Epithelial cell of prostate (primary cell): ENCODE measurements at regions not wholly inside any gene's neighbourhood (a gene's known extent, or its start where the extent isn't known, plus 50 kb on each side); places are given as distances from the start of the nearest gene placed in this dataset.

Experiments used
- DNase-seq: peaks from one replicate; pipeline ENCODE4 v3.0.0-alpha.2; 2011; ENCODE audit warnings: low read depth, low spot score
- H3K27ac ChIP-seq: fragments of 450-650 bp; 2 replicates; pipeline ENCODE4 v1.5.1; 2017; ENCODE audit warnings: mild to moderate bottlenecking

DNA sequence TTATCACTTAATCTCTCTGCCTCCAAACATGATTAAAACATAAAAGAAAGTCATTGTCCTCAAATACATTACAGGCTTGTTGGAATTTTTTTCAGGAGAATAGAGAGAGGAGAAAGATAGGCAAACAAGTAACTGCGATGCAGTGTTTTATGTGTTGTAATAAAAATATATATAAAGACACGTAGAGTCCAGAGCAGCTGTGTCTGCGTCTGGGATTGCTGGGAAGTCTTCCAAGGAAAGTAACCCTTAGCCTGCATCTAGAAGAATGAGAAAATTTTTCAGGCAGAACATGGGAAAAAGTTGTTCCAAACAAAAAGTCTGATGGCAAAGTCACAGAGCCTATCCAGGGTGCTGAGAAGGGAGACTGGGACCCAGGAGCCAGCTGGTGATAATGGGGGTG is 91.8 kb upstream of the ST6GAL2 start:
- H3K27ac ChIP-seq: no peak overlapping the region
- DNase-seq: no peak

DNA sequence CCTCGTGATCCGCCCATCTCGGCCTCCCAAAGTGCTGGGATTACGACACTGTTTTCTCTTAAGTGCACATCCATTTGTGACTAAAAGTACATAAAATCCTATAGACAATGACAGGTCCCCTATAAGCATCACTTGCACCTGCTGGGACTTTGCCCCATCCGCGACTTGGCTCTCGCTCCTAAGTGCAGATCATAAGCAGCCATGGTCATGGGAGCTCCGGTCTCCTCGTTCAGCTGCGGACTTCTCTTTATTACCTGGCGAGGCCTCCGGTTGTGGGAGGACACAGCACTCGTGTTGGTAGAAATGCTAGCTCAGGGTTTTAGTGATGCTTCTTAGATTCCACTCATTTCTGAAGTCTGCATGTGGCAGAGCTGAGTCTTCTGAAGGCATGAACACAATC is 92.7 kb upstream of the ST6GAL2 start:
- no peak overlapping the region for H3K27ac ChIP-seq
- DNase-seq: no peak

DNA sequence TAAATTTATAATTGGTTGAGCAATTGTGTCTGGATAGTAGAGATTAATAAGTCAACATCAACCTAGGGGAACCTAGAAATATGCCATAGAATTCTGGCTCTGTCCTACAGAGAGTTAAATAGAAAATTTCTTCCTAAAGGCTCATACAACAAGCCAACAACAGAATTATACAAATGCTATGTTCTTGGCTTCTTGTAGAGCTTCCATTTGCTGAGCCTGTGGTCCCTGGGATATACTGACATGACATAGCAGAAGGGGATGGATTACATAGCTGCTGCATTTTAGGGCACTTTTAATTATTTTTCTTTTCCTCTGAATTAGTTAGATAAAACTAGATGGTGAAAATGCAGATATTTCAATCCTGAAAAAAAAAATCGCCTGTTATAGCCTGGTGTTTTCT is 95.5 kb upstream of the ST6GAL2 start:
- H3K27ac ChIP-seq: no peak overlapping the region
- no peak for DNase-seq

DNA sequence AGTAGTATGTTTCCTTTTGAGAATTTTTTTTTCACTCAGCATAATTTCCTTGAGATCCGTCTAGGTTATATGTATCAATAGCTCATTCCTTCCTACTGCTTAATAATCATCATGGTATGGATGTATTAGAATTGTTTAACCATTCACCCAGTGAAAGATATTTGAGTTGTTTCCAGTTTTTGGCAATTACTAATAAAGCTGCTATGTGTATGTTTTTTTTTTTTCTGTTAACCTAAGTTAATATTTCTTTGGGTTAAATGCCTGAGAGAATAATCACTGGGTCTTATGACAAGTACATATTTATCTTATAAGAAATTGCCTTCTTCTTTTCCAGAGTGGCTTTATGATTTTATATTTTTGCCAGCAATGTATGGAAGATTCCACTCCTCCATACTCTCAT is 96.4 kb upstream of the ST6GAL2 start:
- no peak for DNase-seq
- no peak overlapping the region for H3K27ac ChIP-seq

DNA sequence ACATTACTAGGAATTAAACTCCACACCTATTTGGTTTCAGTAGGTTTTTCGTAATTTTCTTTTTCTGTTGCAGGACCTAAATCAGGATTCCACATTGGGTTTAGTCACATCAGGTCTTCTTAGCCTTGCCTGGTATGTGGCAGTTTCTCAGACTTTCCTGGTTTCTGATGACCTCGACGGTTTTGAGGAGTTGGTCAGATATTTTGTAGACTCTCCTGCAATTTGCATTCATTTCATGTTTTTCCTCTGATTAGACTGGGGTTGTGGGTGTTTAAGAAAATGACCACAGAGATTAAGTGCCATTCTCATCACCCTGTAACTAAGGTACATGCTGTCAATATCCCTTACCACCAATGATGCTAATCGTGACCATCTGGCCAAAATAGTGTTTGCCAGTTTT is 97.3 kb upstream of the ST6GAL2 start:
- no peak for DNase-seq
- H3K27ac ChIP-seq: no peak overlapping the region

DNA sequence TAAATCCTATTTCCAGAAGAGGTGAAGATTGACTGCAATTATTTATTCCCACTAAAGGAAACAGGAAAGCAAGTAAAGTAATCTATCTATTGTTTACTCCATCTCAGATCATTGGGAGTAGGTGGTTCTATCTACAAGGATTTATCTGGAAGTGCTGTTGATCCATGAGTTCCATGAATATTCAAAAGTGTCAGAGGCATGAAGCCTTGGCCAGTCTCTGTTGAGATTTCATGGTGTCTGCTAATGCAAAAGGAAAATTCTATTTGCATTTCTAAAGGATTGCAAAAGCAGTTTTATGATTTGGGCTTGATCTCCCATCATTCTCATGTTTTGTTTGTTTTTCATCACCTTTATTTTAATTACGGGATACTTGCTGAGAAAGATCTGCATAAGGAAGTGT is 102.4 kb upstream of the ST6GAL2 start:
- no peak overlapping the region for H3K27ac ChIP-seq
- no peak for DNase-seq

DNA sequence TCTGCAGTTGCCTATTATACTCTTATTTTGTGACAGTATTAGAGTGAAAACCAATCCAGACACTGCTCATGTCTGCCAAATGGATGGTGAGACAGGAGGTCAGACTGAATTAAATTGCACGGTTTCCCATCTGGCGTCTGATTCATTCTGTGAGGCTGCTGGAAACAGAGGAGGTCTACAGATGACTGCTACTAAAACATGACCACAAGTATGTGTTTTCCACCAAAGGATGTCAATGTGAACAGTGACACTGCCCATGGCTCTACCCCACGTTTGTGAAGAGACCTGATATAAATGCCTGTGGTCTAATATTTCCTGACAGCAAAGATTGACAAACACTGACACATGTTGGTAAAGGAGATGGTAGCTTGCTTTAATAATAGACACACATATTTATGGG is 104.3 kb upstream of the ST6GAL2 start:
- H3K27ac ChIP-seq: no peak overlapping the region
- no peak for DNase-seq

DNA sequence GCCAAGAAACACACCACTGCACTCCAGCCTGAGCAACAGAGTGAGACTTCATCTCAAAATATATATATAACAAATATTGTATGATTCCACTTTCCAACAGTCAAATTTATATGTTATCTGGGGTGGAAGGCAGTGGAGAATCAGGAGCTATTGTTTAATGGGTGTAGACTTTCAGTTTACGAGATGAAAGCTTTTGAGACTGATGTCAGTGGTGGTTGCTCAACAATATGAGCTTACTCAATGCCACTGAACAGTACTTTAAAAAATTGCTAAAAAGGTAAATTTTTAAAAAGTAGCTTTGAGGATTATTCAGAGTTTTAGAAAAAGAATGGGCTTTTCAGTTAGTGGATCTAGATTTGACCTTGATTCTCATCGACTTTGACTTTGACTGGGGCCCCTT is 105.9 kb upstream of the ST6GAL2 start:
- no peak for DNase-seq
- no peak overlapping the region for H3K27ac ChIP-seq

DNA sequence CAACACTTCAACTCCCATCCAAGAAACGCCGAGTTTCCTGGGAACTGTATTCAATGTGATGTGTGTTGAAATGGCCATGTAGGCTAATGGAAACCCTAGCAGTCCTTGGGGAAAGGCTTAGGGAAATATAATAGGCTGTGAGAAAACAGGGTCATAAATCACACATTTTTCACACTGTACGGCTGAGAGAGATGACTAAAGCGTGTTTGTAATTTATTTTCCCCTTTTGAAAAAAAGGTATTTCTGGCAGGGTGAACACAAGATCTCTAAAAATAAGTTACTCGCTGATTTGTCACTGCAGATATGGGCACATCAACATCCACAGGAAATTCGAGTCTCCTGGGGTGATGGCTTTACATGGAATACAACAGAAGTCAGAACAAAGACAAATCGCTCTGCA is 109.6 kb upstream of the ST6GAL2 start:
- H3K27ac ChIP-seq: no peak overlapping the region
- no peak for DNase-seq

DNA sequence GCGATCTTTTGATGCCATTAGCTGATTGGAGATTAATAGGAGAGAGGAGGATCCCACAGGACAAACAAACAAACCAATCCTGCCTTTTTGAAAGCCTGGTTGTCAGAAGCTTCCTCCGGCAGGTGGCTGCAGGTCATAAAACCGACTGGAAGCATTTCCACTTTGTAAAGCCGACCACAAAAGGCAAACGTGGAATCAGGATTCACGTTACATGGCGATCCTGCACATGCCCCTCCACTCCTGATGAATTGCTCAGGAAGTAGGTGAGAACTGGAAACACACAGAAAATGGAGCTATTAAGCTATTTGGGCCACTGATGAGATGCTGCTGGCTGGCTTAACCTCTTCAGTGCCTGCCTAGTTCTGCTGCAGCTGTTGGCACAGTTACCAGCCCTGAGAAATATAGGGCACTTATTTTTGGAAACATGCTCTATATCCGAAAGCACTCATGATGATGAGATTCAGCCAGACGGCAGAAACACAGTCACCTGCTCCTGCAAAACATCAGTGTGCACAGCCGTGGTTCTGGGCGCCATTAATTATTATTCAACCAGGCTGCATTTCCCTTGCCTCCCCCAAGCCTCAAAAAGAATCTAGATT is 110.3 kb upstream of the ST6GAL2 start:
- DNase-seq: no peak
- H3K27ac ChIP-seq: no peak overlapping the region

DNA sequence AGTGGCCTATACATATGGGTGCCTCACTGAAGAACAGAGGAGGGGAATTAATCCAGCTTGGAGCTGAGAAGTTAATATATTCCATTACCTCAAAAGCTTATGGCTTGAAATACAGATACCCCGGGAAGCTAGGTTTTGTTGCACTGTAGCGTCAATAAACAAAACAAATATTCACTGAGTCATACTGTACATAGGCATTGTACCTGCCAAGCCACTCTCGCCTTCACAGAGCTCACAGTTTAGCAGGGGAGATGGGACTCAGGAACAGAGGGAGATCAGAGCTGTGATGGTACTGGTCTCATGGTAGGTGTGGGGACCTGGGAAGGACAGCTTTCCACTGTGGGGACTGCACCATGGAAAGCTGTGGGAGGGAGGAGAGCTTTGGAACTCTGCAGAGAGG is 111.2 kb upstream of the ST6GAL2 start:
- H3K27ac ChIP-seq: no peak overlapping the region
- no peak for DNase-seq

DNA sequence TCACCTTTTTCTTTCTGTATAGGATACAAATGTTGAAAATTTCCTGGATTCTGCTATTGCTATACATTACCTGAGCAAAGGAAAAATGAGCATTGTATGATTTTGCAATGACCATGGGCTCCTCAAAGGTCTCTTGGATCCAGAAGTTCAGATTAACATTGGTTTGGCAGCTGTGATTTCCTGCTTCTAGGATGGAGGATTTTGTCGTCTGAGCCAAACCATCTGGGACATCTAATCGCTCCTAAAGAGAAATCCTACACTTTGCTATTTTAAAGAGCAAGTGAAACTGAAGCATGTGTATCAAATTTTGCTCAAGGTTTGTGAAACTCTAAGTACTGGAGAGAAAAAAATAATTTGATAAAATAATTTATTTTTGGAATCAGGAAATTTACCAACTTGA is 115.1 kb upstream of the ST6GAL2 start:
- DNase-seq: no peak
- no peak overlapping the region for H3K27ac ChIP-seq

DNA sequence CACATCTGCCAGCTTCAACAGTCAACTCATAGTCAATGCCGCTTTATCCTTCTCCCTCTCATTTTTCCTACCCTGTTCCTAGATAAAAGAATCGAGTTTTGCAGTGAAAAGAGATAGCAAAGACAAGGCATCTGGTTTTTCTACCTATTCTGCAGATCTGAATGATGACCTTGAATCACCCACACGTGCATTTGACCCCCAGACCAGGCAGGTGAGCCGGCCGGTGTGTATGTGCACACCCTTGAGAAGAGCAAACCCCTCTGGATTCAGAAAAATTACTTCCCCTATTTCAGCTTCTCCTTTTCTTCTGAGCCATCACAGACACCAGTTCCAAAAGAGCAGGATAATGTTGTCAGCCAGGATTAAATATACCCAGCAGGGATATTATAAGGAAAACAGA is 115.6 kb upstream of the ST6GAL2 start:
- H3K27ac ChIP-seq: no peak overlapping the region
- DNase-seq: no peak

DNA sequence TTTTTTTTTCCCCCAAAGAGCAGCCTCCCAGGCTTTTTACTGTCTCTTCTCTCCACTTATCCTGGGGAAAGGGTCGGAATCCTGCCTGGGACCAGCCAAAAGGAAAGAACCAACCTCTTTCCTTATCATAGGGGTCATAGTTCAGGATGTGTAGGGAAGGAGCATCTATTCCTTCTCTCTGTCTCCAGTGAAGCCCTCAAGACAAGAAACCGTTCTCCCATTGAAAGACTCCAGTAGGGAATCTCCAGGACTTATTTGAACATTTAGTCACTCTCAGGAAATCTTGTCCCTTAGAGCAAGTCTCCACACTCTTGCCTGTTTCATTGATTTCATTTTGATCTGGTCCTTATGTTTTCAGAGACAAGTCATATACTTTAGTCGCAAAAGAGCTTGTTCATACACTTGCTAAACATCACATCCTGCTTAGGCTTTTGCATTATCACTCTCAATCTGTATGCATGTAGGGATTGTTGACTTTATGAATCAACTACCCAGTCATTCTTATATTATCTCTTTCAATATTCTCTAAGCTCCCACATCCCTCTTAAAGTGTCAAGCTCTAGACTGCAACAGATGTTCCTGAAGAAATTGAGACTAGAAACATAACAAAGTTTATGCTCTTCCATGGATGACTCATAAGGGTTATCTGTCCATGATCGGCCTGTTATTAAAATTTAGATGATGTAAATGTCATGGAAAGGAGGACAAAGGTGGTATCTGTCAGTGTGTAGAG is 116.2 kb upstream of the ST6GAL2 start:
- no peak overlapping the region for H3K27ac ChIP-seq
- no peak for DNase-seq

DNA sequence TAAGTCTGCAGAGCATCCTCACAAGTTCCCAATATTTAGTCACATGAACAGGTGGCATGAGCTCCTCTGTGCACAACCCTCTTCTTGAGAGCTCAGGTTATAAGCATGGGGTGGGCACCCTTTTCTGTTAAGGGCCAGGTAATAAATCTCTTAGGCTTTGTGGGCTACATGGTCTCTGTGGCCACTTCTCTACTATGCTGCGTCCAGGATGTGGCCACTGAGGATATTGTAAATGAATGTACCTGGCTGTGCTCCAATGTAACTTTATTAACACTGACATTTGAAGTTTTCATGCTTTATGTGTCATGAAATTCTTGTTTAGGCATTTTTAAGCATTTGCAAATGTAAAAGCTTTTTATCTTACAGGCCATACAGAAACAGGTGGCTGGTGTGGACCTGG is 116.8 kb upstream of the ST6GAL2 start:
- no peak for DNase-seq
- H3K27ac ChIP-seq: no peak overlapping the region

DNA sequence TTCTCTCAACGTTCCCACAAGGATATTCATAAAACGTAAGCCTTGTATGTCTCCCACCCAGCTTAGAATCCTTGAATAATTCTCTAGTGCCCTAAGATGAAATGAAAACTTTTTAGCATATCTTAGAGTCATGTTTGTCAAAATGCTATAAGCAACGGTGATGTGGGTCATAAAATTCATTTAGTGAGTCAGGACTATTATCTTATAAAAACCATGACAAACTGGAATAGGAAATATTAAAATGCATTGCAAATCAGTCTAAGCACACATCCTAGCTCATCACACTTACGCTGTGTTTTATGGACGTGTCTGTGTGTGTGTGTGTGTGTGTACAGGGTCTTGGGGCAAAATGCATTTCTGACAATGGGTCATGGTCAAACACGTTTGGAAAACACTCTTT is 119.9 kb upstream of the ST6GAL2 start:
- H3K27ac ChIP-seq: no peak overlapping the region
- DNase-seq: no peak

DNA sequence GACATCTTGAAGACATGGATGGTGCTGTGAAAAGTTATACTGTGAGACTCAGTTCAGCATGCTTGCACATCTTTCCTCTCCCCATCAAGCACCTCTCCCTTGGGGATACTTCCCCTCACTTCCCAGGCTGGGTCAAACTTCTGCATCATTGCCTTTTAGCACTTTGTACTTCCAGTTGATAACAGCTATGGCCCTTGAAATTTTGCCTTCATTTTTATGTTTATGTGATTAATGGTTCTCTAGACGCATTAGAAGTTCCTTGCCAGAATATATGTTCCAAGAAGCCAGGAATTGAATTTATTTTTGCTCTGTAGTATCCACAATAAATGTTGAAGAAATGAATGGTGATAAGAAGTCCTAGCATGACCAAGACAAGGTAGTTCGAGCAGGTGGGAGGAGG is 120.9 kb upstream of the ST6GAL2 start:
- DNase-seq: no peak
- H3K27ac ChIP-seq: no peak overlapping the region

DNA sequence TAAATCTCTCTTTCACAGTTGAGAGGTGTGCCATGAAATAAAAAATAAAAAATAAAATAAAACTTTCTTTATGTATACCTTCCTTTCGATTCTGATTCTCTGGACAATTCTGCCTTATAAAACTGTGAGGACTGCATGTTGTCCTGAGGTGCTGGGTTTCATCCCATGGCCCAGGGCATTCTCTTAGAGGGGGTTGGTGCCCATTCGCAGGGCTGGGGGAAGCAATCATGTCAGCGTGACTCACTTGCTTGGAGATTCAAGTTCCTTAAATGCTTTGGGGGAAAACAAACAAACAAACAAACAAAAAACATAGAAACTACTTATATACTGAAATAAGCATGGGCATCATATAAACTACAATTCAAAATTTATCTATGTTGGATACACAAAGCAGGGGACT is 122.0 kb upstream of the ST6GAL2 start:
- no peak for DNase-seq
- no peak overlapping the region for H3K27ac ChIP-seq

DNA sequence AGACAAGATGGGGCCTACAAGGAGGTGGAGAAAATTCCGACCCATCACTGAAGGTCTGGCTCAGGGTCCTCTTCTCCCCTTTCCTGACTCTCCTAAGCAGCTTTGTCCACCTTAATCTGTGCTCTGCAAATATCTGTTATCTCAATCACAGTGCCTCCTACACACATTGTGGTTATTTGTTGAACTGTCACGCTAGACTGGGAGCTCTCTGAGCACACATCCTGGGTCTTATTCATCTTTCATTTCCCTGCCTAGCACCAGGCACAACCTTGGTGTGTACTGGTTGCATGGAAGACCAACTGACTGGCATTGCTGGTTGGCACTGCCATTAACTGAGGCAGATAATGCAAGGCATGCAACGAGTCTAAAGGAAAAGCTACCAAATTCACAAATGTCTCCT is 122.9 kb upstream of the ST6GAL2 start:
- no peak overlapping the region for H3K27ac ChIP-seq
- DNase-seq: no peak

DNA sequence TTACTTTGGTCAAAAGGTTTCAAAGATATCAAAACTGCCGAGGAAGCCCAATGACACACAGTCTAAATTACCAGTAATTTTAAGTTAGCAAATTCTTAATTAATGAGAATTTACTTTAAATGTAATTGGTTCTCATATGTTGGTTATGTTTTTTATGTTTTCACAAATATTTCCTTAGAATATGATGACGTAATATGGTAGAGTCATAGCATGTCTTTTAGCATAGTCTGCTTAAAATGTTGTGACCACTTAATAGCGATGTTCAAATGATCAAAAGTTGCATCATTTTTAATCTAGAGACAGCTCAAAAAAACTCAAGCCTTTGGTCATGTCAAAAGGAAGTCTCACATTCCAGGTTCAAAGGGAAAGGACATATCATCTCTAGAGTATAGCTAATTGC is 123.3 kb upstream of the ST6GAL2 start:
- DNase-seq: no peak
- no peak overlapping the region for H3K27ac ChIP-seq

DNA sequence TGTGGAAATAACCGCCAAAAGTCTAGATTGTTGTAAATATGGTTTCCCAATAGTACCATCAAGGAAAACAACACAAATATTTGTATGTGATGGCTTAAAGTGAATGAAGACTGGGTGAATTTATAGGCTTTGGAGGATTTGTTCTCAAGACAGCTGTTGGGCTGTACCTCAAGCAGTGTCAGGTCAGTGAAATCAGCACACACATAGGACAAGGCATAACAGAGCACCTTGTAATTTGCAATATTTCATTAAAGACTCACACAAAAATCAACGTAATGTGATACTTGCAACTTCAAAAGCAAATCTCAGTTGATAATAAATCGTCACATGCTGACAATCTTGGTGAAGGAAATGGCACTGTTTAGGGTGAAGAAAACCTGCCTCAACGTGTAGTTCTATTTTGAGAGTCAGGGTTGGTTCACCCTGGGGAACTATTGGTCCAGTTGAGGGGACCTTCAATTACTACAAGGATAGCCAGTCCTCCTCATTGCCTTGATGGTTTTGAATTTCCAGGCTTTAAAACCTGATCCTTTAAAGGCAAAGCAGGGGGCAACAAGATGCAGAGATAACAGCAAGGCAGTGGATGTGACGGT is 126.8 kb upstream of the ST6GAL2 start:
- no peak overlapping the region for H3K27ac ChIP-seq
- DNase-seq: no peak

DNA sequence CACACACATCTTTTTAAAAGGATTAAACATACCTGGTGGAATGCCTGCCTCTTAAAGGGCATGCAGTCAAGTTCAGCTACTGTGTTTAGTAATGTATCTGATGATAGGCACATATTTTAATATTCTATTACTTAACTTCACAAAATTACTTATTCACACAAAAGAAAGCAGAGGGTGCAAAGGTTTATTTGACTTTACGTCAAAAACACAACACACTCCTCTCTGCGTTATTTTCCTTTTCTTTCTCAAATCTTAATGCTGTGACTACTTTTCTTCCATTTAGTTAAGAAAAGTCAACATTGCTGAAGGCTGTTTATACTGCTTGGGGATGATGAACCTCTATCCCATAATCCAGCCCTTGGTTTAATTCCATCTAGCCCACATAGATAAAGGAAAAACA is 127.9 kb upstream of the ST6GAL2 start:
- no peak for DNase-seq
- no peak overlapping the region for H3K27ac ChIP-seq
